ENCODE measurements at regions not wholly inside any gene's neighbourhood (a gene's known extent, or its start where the extent isn't known, plus 50 kb on each side); places are given as distances from the start of the nearest gene placed in this dataset.

DNA sequence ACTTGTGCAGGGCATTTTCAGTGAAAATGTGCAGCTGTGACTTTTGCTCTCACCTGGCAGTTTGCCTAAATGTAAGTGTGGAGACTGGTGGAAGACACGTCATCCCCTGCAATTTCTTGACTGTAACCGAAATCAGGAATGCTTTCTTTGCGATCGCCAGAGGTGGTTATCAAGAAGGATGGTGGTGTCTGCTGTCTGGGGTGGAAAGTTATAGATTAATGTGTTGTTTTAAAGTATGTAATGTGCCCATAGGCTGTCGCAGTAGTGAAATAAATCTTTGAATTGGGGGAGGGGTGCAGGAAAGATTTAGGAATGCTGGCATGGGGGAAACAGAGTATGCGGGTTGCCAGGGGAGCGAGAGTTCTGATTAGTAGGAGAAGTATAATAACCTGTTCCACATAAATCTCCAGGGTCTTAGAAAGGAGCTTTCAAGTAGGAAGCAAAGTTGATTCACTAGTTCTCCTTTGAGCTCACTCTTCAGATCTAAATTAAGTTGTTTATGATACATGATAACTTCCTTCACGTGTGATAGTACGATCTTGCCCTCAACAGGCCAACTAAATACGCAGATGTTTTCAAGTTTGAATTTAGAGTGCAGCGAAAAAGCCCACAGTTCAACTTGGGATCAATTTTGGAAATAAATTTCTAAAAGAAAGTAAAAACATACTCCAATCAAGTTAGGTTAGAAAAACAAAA is 1520.0 kb upstream of the SLC10A2 start:
- DNase-seq (ENCODE audit: low read depth in 2 of 2) = peak; percentile 76 to 85
- H3K4me3 ChIP-seq (replicated peaks in 1 of 2; ENCODE audit: low read depth in 2 of 2, low read length in 2 of 2) = peak overlapping the region in 1 of 2 donors; percentile 8
- TF ChIP-seq, protein P1, sequence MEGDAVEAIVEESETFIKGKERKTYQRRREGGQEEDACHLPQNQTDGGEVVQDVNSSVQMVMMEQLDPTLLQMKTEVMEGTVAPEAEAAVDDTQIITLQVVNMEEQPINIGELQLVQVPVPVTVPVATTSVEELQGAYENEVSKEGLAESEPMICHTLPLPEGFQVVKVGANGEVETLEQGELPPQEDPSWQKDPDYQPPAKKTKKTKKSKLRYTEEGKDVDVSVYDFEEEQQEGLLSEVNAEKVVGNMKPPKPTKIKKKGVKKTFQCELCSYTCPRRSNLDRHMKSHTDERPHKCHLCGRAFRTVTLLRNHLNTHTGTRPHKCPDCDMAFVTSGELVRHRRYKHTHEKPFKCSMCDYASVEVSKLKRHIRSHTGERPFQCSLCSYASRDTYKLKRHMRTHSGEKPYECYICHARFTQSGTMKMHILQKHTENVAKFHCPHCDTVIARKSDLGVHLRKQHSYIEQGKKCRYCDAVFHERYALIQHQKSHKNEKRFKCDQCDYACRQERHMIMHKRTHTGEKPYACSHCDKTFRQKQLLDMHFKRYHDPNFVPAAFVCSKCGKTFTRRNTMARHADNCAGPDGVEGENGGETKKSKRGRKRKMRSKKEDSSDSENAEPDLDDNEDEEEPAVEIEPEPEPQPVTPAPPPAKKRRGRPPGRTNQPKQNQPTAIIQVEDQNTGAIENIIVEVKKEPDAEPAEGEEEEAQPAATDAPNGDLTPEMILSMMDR (IDR thresholded peaks at IDR 0.05; ENCODE audit: low read depth, low read length) = no peak

DNA sequence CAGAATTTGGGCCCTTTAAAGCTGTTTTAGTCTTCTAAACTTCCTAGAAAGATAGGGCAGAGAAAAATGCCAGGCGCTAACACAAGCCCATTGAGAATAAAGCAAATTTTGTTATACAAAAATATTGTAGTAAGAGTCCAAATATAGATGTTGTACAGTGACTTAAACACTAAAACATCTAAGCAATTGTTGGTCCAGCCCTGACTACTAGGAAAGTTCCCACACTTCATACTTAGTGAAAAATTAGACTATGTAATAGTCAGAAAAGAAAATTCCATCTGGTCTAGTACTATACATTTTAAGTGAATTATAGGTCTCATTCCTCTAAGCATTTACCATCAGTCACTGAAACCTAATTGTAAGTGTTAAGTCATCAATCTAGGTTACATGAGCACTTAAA is 1518.3 kb upstream of the SLC10A2 start:
- TF ChIP-seq, protein P1 (IDR thresholded peaks at IDR 0.05; ENCODE audit: low read depth, low read length) = no peak
- no peak overlapping the region for H3K4me3 ChIP-seq (replicated peaks in 1 of 2; ENCODE audit: low read depth in 2 of 2, low read length in 2 of 2)
- DNase-seq (ENCODE audit: low read depth in 2 of 2) = peak; percentile 4 to 54

DNA sequence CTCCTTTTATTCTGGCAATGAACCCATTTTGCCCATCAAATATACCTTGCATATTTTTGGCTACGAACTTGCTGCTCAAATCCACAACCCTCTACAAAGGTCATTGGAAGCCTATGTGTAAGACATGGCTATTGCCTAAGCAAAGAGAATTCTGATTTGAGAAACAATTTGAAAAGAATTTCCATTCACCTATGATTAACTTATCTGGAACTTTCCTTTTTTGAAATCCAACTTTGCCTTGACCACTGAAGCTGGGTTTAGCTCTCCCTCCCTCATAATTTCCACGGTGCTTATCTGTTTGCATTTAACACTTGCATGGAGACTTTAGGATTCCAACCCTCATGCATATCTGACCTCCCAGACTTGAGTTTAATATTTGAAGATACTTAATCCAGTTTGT is 1514.7 kb upstream of the SLC10A2 start:
- TF ChIP-seq, protein P1 (IDR thresholded peaks at IDR 0.05; ENCODE audit: low read depth, low read length) = no peak
- no peak for DNase-seq (ENCODE audit: low read depth in 2 of 2)
- no peak overlapping the region for H3K4me3 ChIP-seq (replicated peaks in 1 of 2; ENCODE audit: low read depth in 2 of 2, low read length in 2 of 2)

DNA sequence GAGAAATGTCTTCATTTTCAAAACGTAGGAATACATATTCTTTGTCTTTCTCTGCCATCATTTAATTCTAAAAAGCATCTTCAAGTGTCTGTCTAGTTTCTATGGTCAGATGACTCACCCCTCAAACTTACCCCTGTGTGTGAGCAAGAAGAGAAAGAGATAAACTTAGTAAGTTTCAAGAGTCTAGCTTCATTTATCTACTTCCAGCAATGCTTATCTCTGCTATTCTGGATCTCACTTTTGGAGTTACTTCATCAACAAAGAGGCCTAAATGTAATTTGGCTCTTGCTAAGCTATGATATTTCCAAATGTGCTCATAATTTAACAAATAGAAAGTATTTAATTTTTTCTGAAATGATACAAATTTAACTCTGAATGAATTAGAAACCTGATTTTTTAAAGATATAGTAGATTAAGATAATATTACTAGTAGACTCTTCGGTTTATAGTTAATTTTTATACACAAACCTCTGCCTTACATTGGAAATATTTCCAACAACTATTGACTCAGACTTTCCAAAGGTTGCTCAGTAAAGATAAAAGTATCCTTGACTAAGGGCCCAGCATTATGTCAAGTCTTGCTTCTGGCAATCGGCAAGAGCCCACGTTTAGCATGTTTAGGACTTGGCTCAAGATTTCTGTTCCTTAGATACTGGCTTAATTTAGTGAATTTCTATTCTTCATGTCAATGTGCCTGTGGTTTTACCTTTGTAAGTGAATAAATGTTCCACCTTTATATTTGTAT is 1511.0 kb upstream of the SLC10A2 start:
- TF ChIP-seq, protein P1 (IDR thresholded peaks at IDR 0.05; ENCODE audit: low read depth, low read length) = no peak
- DNase-seq (ENCODE audit: low read depth in 2 of 2) = peak; percentile 10 to 62
- no peak overlapping the region for H3K4me3 ChIP-seq (replicated peaks in 1 of 2; ENCODE audit: low read depth in 2 of 2, low read length in 2 of 2)

DNA sequence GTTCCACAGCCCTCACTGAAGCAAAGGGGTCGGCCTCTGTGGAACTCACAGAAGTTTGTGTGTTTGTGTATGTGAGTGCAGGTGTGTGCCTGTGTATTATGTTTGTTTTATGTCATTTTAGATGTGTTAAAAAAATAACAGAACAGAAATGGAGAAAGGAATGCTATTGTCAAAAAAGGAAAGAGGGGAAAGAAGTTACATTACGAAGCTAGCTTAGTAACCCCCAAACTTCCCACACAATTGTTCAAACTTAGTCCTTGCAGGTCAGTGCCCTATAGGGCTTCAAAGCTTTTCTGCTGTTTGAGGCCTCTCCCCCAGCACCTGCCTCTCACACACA is 1505.6 kb upstream of the SLC10A2 start:
- no peak overlapping the region for H3K4me3 ChIP-seq (replicated peaks in 1 of 2; ENCODE audit: low read depth in 2 of 2, low read length in 2 of 2)
- DNase-seq (ENCODE audit: low read depth in 2 of 2) = no peak
- TF ChIP-seq, protein P1 (IDR thresholded peaks at IDR 0.05; ENCODE audit: low read depth, low read length) = no peak

DNA sequence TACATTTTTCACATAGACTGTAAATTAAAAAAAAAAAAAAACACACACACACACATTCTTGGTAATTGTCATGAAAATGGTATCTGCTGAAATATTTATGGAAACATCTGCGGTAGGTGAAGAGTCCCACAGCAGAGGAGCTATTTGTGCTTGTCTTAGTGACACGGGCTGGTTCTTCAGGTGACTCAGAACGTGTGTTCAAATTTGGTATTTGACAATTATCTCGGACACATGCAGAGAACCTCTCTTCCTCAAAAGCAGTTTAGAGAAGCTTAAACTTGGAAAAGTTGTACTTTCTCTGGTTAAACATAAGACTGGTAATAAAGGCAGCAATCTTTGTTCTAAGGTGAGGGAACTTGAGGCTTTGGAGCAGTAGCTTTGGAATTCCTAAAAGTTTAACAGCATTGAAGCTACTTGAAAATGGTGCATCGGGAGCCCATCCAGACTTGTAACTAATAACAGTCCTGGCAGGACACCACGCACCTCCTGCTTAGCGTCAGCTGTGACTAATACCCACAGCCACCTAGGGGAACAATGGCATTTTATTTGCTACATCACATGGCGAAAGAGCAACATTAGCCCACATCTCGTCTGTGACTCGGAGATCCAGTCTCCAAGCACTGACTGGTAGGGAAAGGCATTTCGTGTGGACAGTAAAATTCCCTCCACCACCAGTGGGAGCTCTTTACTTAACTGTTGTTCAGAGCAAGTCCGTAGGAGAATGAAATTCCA is 1505.1 kb upstream of the SLC10A2 start:
- TF ChIP-seq, protein P1 (IDR thresholded peaks at IDR 0.05; ENCODE audit: low read depth, low read length) = peak; percentile 78
- H3K4me3 ChIP-seq (replicated peaks in 1 of 2; ENCODE audit: low read depth in 2 of 2, low read length in 2 of 2) = no peak overlapping the region
- peak; percentile 85 to 94 for DNase-seq (ENCODE audit: low read depth in 2 of 2)
